HG03045 (cell line): ENCODE measurements at regions not wholly inside any gene's neighbourhood (a gene's known extent, or its start where the extent isn't known, plus 50 kb on each side); places are given as distances from the start of the nearest gene placed in this dataset.

ENCODE experiments used
- ATAC-seq: cut with Tn5 transposase; IDR thresholded peaks from one replicate; pipeline ENCODE4 v1.9.1; 2021; ENCODE audit warnings: mild to moderate bottlenecking, moderate library complexity; ENCODE audit not compliant: unreplicated experiment

GRCh38 chr2:160672211-160672610, 178.6 kb upstream of the RBMS1 start:
- ATAC-seq, result no peak

- no peak for ATAC-seq
Measured at GRCh38 chr2:160674146-160674750, 180.6 kb upstream of the RBMS1 start.

GRCh38 chr2:160679686-160680085, 186.1 kb upstream of the RBMS1 start:
- no peak for ATAC-seq

GRCh38 chr2:160680294-160680693, 186.7 kb upstream of the RBMS1 start:
- no peak for ATAC-seq

GRCh38 chr2:160680974-160681373, 187.4 kb upstream of the RBMS1 start:
- ATAC-seq, result no peak

- ATAC-seq, result no peak
Measured at GRCh38 chr2:160683206-160683605, 189.6 kb upstream of the RBMS1 start.

- ATAC-seq, result no peak
Measured at GRCh38 chr2:160687629-160688028, 194.0 kb upstream of the RBMS1 start.

GRCh38 chr2:160689441-160689840, 195.8 kb upstream of the RBMS1 start:
- no peak for ATAC-seq

GRCh38 chr2:160694221-160694620, 200.6 kb upstream of the RBMS1 start:
- no peak for ATAC-seq

- ATAC-seq, result no peak
Measured at GRCh38 chr2:160694631-160695030, 201.0 kb upstream of the RBMS1 start.

- no peak for ATAC-seq
Measured at GRCh38 chr2:160695402-160696086, 201.9 kb upstream of the RBMS1 start.

GRCh38 chr2:160696087-160696452, 202.5 kb upstream of the RBMS1 start:
- ATAC-seq, result no peak

GRCh38 chr2:160697817-160698216, 204.2 kb upstream of the RBMS1 start:
- no peak for ATAC-seq

- ATAC-seq, result no peak
Measured at GRCh38 chr2:160700021-160700814, 206.6 kb upstream of the RBMS1 start.

GRCh38 chr2:160701822-160702221, 208.2 kb upstream of the RBMS1 start:
- no peak for ATAC-seq

GRCh38 chr2:160702754-160703153, 209.1 kb upstream of the RBMS1 start:
- no peak for ATAC-seq

- peak; percentile 94 for ATAC-seq
Measured at GRCh38 chr2:160703648-160704585, 210.3 kb upstream of the RBMS1 start.

- ATAC-seq, result no peak
Measured at GRCh38 chr2:160715428-160715827, 221.8 kb upstream of the RBMS1 start.

- ATAC-seq, result no peak
Measured at GRCh38 chr2:160719116-160719515, 225.5 kb upstream of the RBMS1 start.

GRCh38 chr2:160720098-160720497, 226.5 kb upstream of the RBMS1 start:
- no peak for ATAC-seq
